H9 (cell line): ENCODE measurements at regions not wholly inside any gene's neighbourhood (a gene's known extent, or its start where the extent isn't known, plus 50 kb on each side); places are given as distances from the start of the nearest gene placed in this dataset.

Experiments
- DNase-seq: peaks from one replicate; pipeline ENCODE4 v3.0.0-alpha.2; 2017
- H2AFZ ChIP-seq: one replicate; pipeline ENCODE4 v1.6.1; 2013; ENCODE audit warnings: mild to moderate bottlenecking, low read length, control low read depth, moderate library complexity
- H2AK5ac ChIP-seq: 2 replicates; pipeline ENCODE4 v1.6.1; 2013; ENCODE audit warnings: low read length, control low read depth, mixed read lengths; ENCODE audit not compliant: insufficient read length
- H2BK120ac ChIP-seq: one replicate; pipeline ENCODE4 v1.6.1; 2013; ENCODE audit warnings: low read depth, mild to moderate bottlenecking, low read length, control low read depth, inconsistent platforms; ENCODE audit not compliant: poor library complexity, severe bottlenecking
- H2BK12ac ChIP-seq: 2 replicates; pipeline ENCODE4 v1.6.1; 2013; ENCODE audit warnings: low read length, control low read depth, mixed read lengths, low read depth; ENCODE audit not compliant: insufficient read length
- H2BK15ac ChIP-seq: 2 replicates; pipeline ENCODE4 v1.6.1; 2013; ENCODE audit warnings: low read depth, low read length, control low read depth
- H2BK20ac ChIP-seq: one replicate; pipeline ENCODE4 v1.6.1; 2013; ENCODE audit warnings: low read depth, mild to moderate bottlenecking, low read length, control low read depth, inconsistent platforms; ENCODE audit not compliant: poor library complexity, severe bottlenecking
- H2BK5ac ChIP-seq: 2 replicates; pipeline ENCODE4 v1.6.1; 2013; ENCODE audit warnings: low read length, control low read depth, mixed read lengths; ENCODE audit not compliant: insufficient read length
- H3K14ac ChIP-seq: 2 replicates; pipeline ENCODE4 v1.6.1; 2013; ENCODE audit warnings: low read length, control low read depth; ENCODE audit not compliant: insufficient read depth
- H3K18ac ChIP-seq: 2 replicates; pipeline ENCODE4 v1.6.1; 2013; ENCODE audit warnings: low read depth, mild to moderate bottlenecking, mixed read lengths, low read length, control low read depth; ENCODE audit not compliant: insufficient read length
- H3K23ac ChIP-seq: 2 replicates; pipeline ENCODE4 v1.6.1; 2013; ENCODE audit warnings: low read length, control low read depth, mixed read lengths, low read depth; ENCODE audit not compliant: insufficient read length
- H3K23me2 ChIP-seq: 2 replicates; pipeline ENCODE4 v1.6.1; 2013; ENCODE audit warnings: low read depth, mild to moderate bottlenecking, mixed read lengths, low read length, control low read depth; ENCODE audit not compliant: insufficient read length, poor library complexity, severe bottlenecking
- H3K27ac ChIP-seq: 2 replicates; pipeline ENCODE4 v1.5.1; 2013; ENCODE audit warnings: low read length, control low read depth, mixed read lengths, low read depth; ENCODE audit not compliant: insufficient read length
- H3K27me3 ChIP-seq: 2 replicates; pipeline ENCODE4 v1.6.1; 2013; ENCODE audit warnings: low read length, control low read depth, inconsistent platforms; ENCODE audit not compliant: insufficient read depth
- H3K4ac ChIP-seq: 2 replicates; pipeline ENCODE4 v1.6.1; 2013; ENCODE audit warnings: low read depth, mild to moderate bottlenecking, control low read depth, inconsistent platforms, low read length, moderate library complexity
- H3K4me1 ChIP-seq: 2 replicates; pipeline ENCODE4 v1.6.1; 2013; ENCODE audit warnings: low read length, control low read depth, inconsistent platforms; ENCODE audit not compliant: insufficient read depth
- H3K4me2 ChIP-seq: 2 replicates; pipeline ENCODE4 v1.6.1; 2013; ENCODE audit warnings: low read length, control low read depth, mixed read lengths; ENCODE audit not compliant: insufficient read length, insufficient read depth
- H3K56ac ChIP-seq: 2 replicates; pipeline ENCODE4 v1.6.1; 2013; ENCODE audit warnings: low read depth, mild to moderate bottlenecking, mixed read lengths, low read length, control low read depth; ENCODE audit not compliant: insufficient read length
- H3K79me1 ChIP-seq: 2 replicates; pipeline ENCODE4 v1.6.1; 2013; ENCODE audit warnings: low read depth, mild to moderate bottlenecking, moderate library complexity, low read length, control low read depth, inconsistent platforms; ENCODE audit not compliant: insufficient read depth, poor library complexity, severe bottlenecking
- H3K79me2 ChIP-seq: 2 replicates; pipeline ENCODE4 v1.6.1; 2013; ENCODE audit warnings: low read length, control low read depth, inconsistent platforms; ENCODE audit not compliant: insufficient read depth
- H3K9ac ChIP-seq: 2 replicates; pipeline ENCODE4 v1.6.1; 2013; ENCODE audit warnings: low read length, control low read depth, mixed read lengths; ENCODE audit not compliant: insufficient read length; ENCODE audit errors: extremely low read depth
- H3K9me3 ChIP-seq: one replicate; pipeline ENCODE4 v1.6.1; 2013; ENCODE audit warnings: low read depth, low read length, inconsistent platforms; ENCODE audit not compliant: control insufficient read depth
- H3T11ph ChIP-seq: one replicate; pipeline ENCODE4 v1.6.1; 2013; ENCODE audit warnings: mild to moderate bottlenecking, low read length, control low read depth, inconsistent platforms
- H4K20me1 ChIP-seq: one replicate; pipeline ENCODE4 v1.6.1; 2013; ENCODE audit not compliant: control insufficient read depth, insufficient read length, insufficient read depth
- H4K5ac ChIP-seq: 2 replicates; pipeline ENCODE4 v1.6.1; 2013; ENCODE audit warnings: low read depth, mild to moderate bottlenecking, mixed read lengths, low read length, control low read depth; ENCODE audit not compliant: insufficient read length
- H4K8ac ChIP-seq: replicated peaks from 2 replicates; pipeline ENCODE4 v1.6.1; 2013; ENCODE audit warnings: low read length, control low read depth, mixed read lengths, low read depth; ENCODE audit not compliant: insufficient read length
- H4K91ac ChIP-seq: 2 replicates; pipeline ENCODE4 v1.6.1; 2013; ENCODE audit warnings: low read depth, mild to moderate bottlenecking, moderate library complexity, mixed read lengths, low read length, control low read depth; ENCODE audit not compliant: insufficient read length
- H3K27ac Mint-ChIP-seq, 3 experiments: 2 replicates in 2 of 3; 3 replicates in 1 of 3; pipeline ENCODE4 v1.8.0; 2020 to 2021; ENCODE audit warnings: mixed read lengths in 3 of 3, mild to moderate bottlenecking in 1 of 3, moderate library complexity in 1 of 3
- H3K27me3 Mint-ChIP-seq: 2 replicates; pipeline ENCODE4 v1.8.0; 2021; ENCODE audit warnings: low read depth, mild to moderate bottlenecking, moderate library complexity, mixed read lengths
- H3K36me3 Mint-ChIP-seq, 3 experiments: 2 replicates in 2 of 3; 3 replicates in 1 of 3; pipeline ENCODE4 v1.8.0; 2020 to 2021; ENCODE audit warnings: low read depth in 3 of 3, mixed read lengths in 3 of 3; ENCODE audit not compliant: insufficient read depth in 1 of 3
- H3K4me1 Mint-ChIP-seq, 2 experiments: 2 replicates each; pipeline ENCODE4 v1.8.0; 2020; ENCODE audit warnings: mixed read lengths in 2 of 2
- H3K4me3 Mint-ChIP-seq, 2 experiments: 2 replicates in 1 of 2; 3 replicates in 1 of 2; pipeline ENCODE4 v1.8.0; 2020 to 2021; ENCODE audit warnings: mild to moderate bottlenecking in 2 of 2, mixed read lengths in 2 of 2, moderate library complexity in 1 of 2
- H3K9me3 Mint-ChIP-seq, 2 experiments: 2 replicates in 1 of 2; 3 replicates in 1 of 2; pipeline ENCODE4 v1.8.0; 2020; ENCODE audit warnings: mild to moderate bottlenecking in 2 of 2, mixed read lengths in 2 of 2, moderate library complexity in 1 of 2
- CTCF ChIP-seq: fragments of 200-600 bp; sonication (generic); conservative IDR thresholded peaks from 3 replicates; pipeline ENCODE4 v1.8.0; 2021; ENCODE audit warnings: antibody characterized with exemption, mild to moderate bottlenecking
- WGBS: extraction: QIAGEN DNeasy Blood & Tissue Kit; methylation state at CpG from one replicate; pipeline ENCODE4 v1.1.7; 2013; ENCODE audit warnings: missing lambda C conversion rate, low lambda C conversion rate, mixed read lengths; ENCODE audit not compliant: insufficient read length; ENCODE audit errors: extremely low coverage; 5-methylcytosine and 5-hydroxymethylcytosine counted together

GRCh38 chr5:102589661-102590060 is 90.9 kb upstream of the SLCO6A1 start:
- no peak for DNase-seq
- WGBS = no CpG with 5 or more reads among the region's 2 CpGs
- Histone ChIP-seq H3K23ac (no peak overlapping the region), H3K4me2 (no peak overlapping the region), H3T11ph (no peak overlapping the region), H2AK5ac (no peak overlapping the region), H3K18ac (no peak overlapping the region), H4K91ac (no peak overlapping the region), H3K56ac (no peak overlapping the region), H3K27me3 (no peaks in the 10 kb centered on the region), H2BK5ac (no peak overlapping the region), H3K9ac (no peak overlapping the region), H2BK15ac (no peak overlapping the region), H4K5ac (no peak overlapping the region), H2AFZ (no peak overlapping the region), H3K4me1 (0 out of 2 replicates have a peak, but pooled peaks cover 2% of the 10 kb centered on the region), H3K4ac (no peak overlapping the region), H3K23me2 (no peaks in the 10 kb centered on the region), H3K27ac (no peak overlapping the region), H3K14ac (no peak overlapping the region), H4K20me1 (no peaks in the 10 kb centered on the region), H3K79me1 (no peaks in the 10 kb centered on the region), H2BK12ac (no peak overlapping the region), H3K79me2 (no peaks in the 10 kb centered on the region), H3K9me3 (no peaks in the 10 kb centered on the region), H2BK120ac (no peak overlapping the region), H4K8ac (no peak overlapping the region), H2BK20ac (no peak overlapping the region)
- Mint-ChIP-seq H3K4me3 (no peak overlapping the region), H3K27ac (peak overlapping the region in 2 of 3 experiments; percentile 37 to 50; a peak in 4 of 7 replicates), H3K9me3 (peaks cover 12 to 15% of the 10 kb centered on the region in 2 experiments), H3K36me3 (peaks cover 7 to 20% (median 19%) of the 10 kb centered on the region in 3 experiments), H3K4me1 (peaks cover 11 to 25% of the 10 kb centered on the region in 2 experiments), H3K27me3 (no peaks in the 10 kb centered on the region)
- no peak for TF ChIP-seq CTCF
